ENCODE measurements at regions not wholly inside any gene's neighbourhood (a gene's known extent, or its start where the extent isn't known, plus 50 kb on each side); places are given as distances from the start of the nearest gene placed in this dataset.
A peak's percentile ranks its signal among the peaks of the same experiment; 100 is the strongest.

GRCh38 chr14:98941481-98941880 lies 330.5 kb downstream of the BCL11B start:
- H3K36me3 Mint-ChIP-seq (ENCODE audit: low read depth) = no peaks in the 10 kb centered on the region

GRCh38 chr14:98943907-98944306 lies 328.1 kb downstream of the BCL11B start:
- Mint-ChIP-seq H3K27ac (no peak overlapping the region), H3K4me1 (peaks cover 26% of the 10 kb centered on the region), H3K27me3 (ENCODE audit: low read depth, poor library complexity) (peaks cover 44% of the 10 kb centered on the region), H3K4me3 (no peak overlapping the region), H3K9me3 (no peaks in the 10 kb centered on the region), H3K36me3 (ENCODE audit: low read depth) (no peaks in the 10 kb centered on the region)
- no peak for DNase-seq
- TF ChIP-seq CTCF (IDR thresholded peaks at IDR 0.05) = no peak

More at GRCh38 chr14:98941481-98941880, 330.5 kb downstream of the BCL11B start:
- no peak for TF ChIP-seq CTCF (IDR thresholded peaks at IDR 0.05)
- H3K4me3 Mint-ChIP-seq = no peak overlapping the region
- peaks cover 43% of the 10 kb centered on the region for H3K27me3 Mint-ChIP-seq (ENCODE audit: low read depth, poor library complexity)
- H3K27ac Mint-ChIP-seq = no peak overlapping the region
- DNase-seq = no peak
- H3K9me3 Mint-ChIP-seq = no peaks in the 10 kb centered on the region
- H3K4me1 Mint-ChIP-seq = peaks cover 22% of the 10 kb centered on the region

GRCh38 chr14:98944989-98945388 lies 327.0 kb downstream of the BCL11B start:
- Mint-ChIP-seq H3K9me3 (no peaks in the 10 kb centered on the region), H3K27me3 (ENCODE audit: low read depth, poor library complexity) (peaks cover 42% of the 10 kb centered on the region), H3K27ac (no peak overlapping the region), H3K36me3 (ENCODE audit: low read depth) (no peaks in the 10 kb centered on the region), H3K4me3 (no peak overlapping the region), H3K4me1 (peaks cover 33% of the 10 kb centered on the region)
- TF ChIP-seq CTCF (IDR thresholded peaks at IDR 0.05) = no peak
- DNase-seq = no peak

- no peak overlapping the region for H3K4me3 Mint-ChIP-seq
- peaks cover 33% of the 10 kb centered on the region for H3K4me1 Mint-ChIP-seq
- H3K27me3 Mint-ChIP-seq (ENCODE audit: low read depth, poor library complexity) = peaks cover 38% of the 10 kb centered on the region
- TF ChIP-seq CTCF (IDR thresholded peaks at IDR 0.05) = no peak
- H3K27ac Mint-ChIP-seq = peak overlapping the region; percentile 46
- no peaks in the 10 kb centered on the region for H3K36me3 Mint-ChIP-seq (ENCODE audit: low read depth)
- H3K9me3 Mint-ChIP-seq = no peaks in the 10 kb centered on the region
- DNase-seq = no peak
These were observed 326.1 kb downstream of the BCL11B start for GRCh38 chr14:98945611-98946570.

- Mint-ChIP-seq H3K27me3 (ENCODE audit: low read depth, poor library complexity) (peaks cover 33% of the 10 kb centered on the region), H3K4me1 (peaks cover 33% of the 10 kb centered on the region), H3K9me3 (no peaks in the 10 kb centered on the region), H3K36me3 (ENCODE audit: low read depth) (no peaks in the 10 kb centered on the region), H3K4me3 (no peak overlapping the region), H3K27ac (no peak overlapping the region)
- no peak for TF ChIP-seq CTCF (IDR thresholded peaks at IDR 0.05)
- peak; percentile 37 for DNase-seq
These were observed 325.1 kb downstream of the BCL11B start for GRCh38 chr14:98946940-98947339.

Measured in nephron progenitor cell (in vitro differentiated cells).